ENCODE measurements at regions not wholly inside any gene's neighbourhood (a gene's known extent, or its start where the extent isn't known, plus 50 kb on each side); places are given as distances from the start of the nearest gene placed in this dataset.

GRCh38 chr1:106225403-106225802, 831.1 kb upstream of the PRMT6 start:
- POLR2A ChIA-PET, result no interaction called here
- no peaks in the 10 kb centered on the region for H3K4me1 ChIP-seq (ENCODE audit: insufficient read depth, low read length)
- no peaks in the 10 kb centered on the region for H3K36me3 ChIP-seq (replicated peaks in 1 of 2; ENCODE audit: control insufficient read depth in 1 of 2, insufficient read depth in 2 of 2, low read length in 2 of 2)
- ATAC-seq (no peak), FAIRE-seq (no peak), DNase-seq (ENCODE audit: low spot score) (no peak)
- H3K9me3 ChIP-seq (ENCODE audit: low read length), result peaks cover 64% of the 10 kb centered on the region
- no peak overlapping the region for H3K4me3 ChIP-seq (replicated peaks in 1 of 3; ENCODE audit: insufficient read depth in 1 of 3, low read depth in 2 of 3, low read length in 3 of 3)
- CTCF ChIA-PET (ENCODE audit: low intra/inter-chr PET ratio, low total read pairs), result no interaction called here
- in situ Hi-C loops (cut with HindIII; ENCODE audit: extremely low pct_ligation_motif_present, low pct_unique_long_range_greater_than_20kb), result no loop called here
- 17% methylated on average over 3 of the region's 3 CpGs for WGBS (ENCODE audit: low lambda C conversion rate)
- no peaks in the 10 kb centered on the region; a peak in 1 of 5 replicates for H3K27me3 ChIP-seq (ENCODE audit: control insufficient read depth in 1 of 2, insufficient read depth in 2 of 2, low read length in 2 of 2)
- H3K27ac ChIP-seq (ENCODE audit: extremely low read length, insufficient read depth, low read length), result no peak overlapping the region
- intact Hi-C loops (cut with micrococcal nuclease; ENCODE audit: unreplicated experiment), result no loop called here
- TF ChIP-seq HNRNPUL1 (IDR thresholded peaks at IDR 0.05; ENCODE audit: low read depth, low read length) (no peak), GATA4 (IDR thresholded peaks at IDR 0.05; ENCODE audit: borderline replicate concordance, low read depth) (no peak), CHD4 (IDR thresholded peaks at IDR 0.05; ENCODE audit: borderline replicate concordance, low read length) (no peak), ZNF549 (CRISPR knock-in tag; IDR thresholded peaks at IDR 0.05) (no peak), E2F1 (CRISPR knock-in tag; IDR thresholded peaks at IDR 0.05) (no peak), ZNF274 (CRISPR knock-in tag; IDR thresholded peaks at IDR 0.05) (no peak), ZNF788 (CRISPR knock-in tag; IDR thresholded peaks at IDR 0.05; ENCODE audit: borderline replicate concordance) (no peak), DNMT3B (CRISPR knock-in tag; conservative IDR thresholded peaks at IDR 0.05) (no peak), CSRNP2 (CRISPR knock-in tag; conservative IDR thresholded peaks at IDR 0.05; ENCODE audit: low read depth) (no peak), TP53 (CRISPR knock-in tag; conservative IDR thresholded peaks at IDR 0.05) (no peak)
- no peaks in the 10 kb centered on the region for H3K79me2 ChIP-seq (ENCODE audit: insufficient read depth, low read length)
- no peak overlapping the region for H3K4me2 ChIP-seq (ENCODE audit: low read depth, low read length)
- H2AFZ ChIP-seq (ENCODE audit: low read length), result no peak overlapping the region
- H3K9ac ChIP-seq (ENCODE audit: insufficient read depth, low read depth, low read length), result no peak overlapping the region
- no TSS peak for BruUV-seq (replicated peaks)
- H4K20me1 ChIP-seq (ENCODE audit: insufficient read depth, low read length), result no peaks in the 10 kb centered on the region
